Body of pancreas (tissue), 4 donors: ENCODE measurements at regions not wholly inside any gene's neighbourhood (a gene's known extent, or its start where the extent isn't known, plus 50 kb on each side); places are given as distances from the start of the nearest gene placed in this dataset.

Experiments
- CTCF ChIP-seq, 7 experiments: fragments of 450-650 bp in 4 of 7; fragments of 200-600 bp in 3 of 7; sonication (generic) in 3 of 7; IDR thresholded peaks; one replicate each; pipeline ENCODE4 v1.5.1; 2016 to 2019; ENCODE audit warnings: antibody characterized with exemption in 7 of 7
- POLR2A ChIP-seq, 3 donors: fragments of 450-650 bp; IDR thresholded peaks; one replicate each; pipeline ENCODE4 v1.6.1; 2016; ENCODE audit warnings: antibody characterized with exemption in 3 of 3, mild to moderate bottlenecking in 2 of 3

GRCh38 chr3:26015752-26016151 is 225.9 kb downstream of the OXSM start:
- TF ChIP-seq CTCF (IDR thresholded peaks at IDR 0.05) = no peak
- TF ChIP-seq POLR2A (IDR thresholded peaks at IDR 0.05) = no peak
